Heart left ventricle (tissue), 16 donors: ENCODE measurements at regions not wholly inside any gene's neighbourhood (a gene's known extent, or its start where the extent isn't known, plus 50 kb on each side); places are given as distances from the start of the nearest gene placed in this dataset.
"Not testable (repeated sequence)": the region's sequence is repeated elsewhere in the genome, so short reads cannot be mapped to it uniquely, and the experiment has no call there.

ENCODE experiments used
- ATAC-seq, 4 donors: fragments of 200-7000 bp; cut with Tn5 transposase; one replicate each; pipeline ENCODE4 v1.9.1; 2020 to 2022; ENCODE audit warnings: moderate library complexity in 4 of 4, mild to moderate bottlenecking in 3 of 4, moderate number of reproducible peaks in 1 of 4
- DNase-seq, 5 donors: peaks; one replicate each; pipeline ENCODE4 v3.0.0-alpha.2; 2020
- H3K27ac ChIP-seq, 12 donors: fragments of 200-600 bp; sonication (generic) in 4 of 12; one replicate each; pipeline versions ENCODE4 v1.5.0 to v1.8.0; 2016 to 2022; ENCODE audit warnings: mild to moderate bottlenecking in 2 of 12
- H3K27me3 ChIP-seq, 9 donors: fragments of 200-600 bp; sonication (generic) in 2 of 9; one replicate each; pipeline versions ENCODE4 v1.5.1 to v1.8.0; 2016 to 2022; ENCODE audit warnings: mild to moderate bottlenecking in 3 of 9
- H3K36me3 ChIP-seq, 9 donors: fragments of 200-600 bp; sonication (generic) in 2 of 9; one replicate each; pipeline versions ENCODE4 v1.5.0 to v1.8.0; 2018 to 2022; ENCODE audit warnings: mild to moderate bottlenecking in 2 of 9
- H3K4me1 ChIP-seq, 12 donors: fragments of 200-600 bp; sonication (generic) in 4 of 12; one replicate each; pipeline versions ENCODE4 v1.5.0 to v1.8.0; 2016 to 2022; ENCODE audit warnings: mild to moderate bottlenecking in 3 of 12
- H3K4me3 ChIP-seq, 12 donors: fragments of 200-600 bp; sonication (generic) in 4 of 12; one replicate each; pipeline versions ENCODE4 v1.5.0 to v1.8.0; 2017 to 2022; ENCODE audit warnings: mild to moderate bottlenecking in 9 of 12, moderate library complexity in 4 of 12
- H3K9me3 ChIP-seq, 12 donors: fragments of 200-600 bp; sonication (generic) in 4 of 12; one replicate each; pipeline versions ENCODE4 v1.5.0 to v1.8.0; 2016 to 2022; ENCODE audit warnings: mild to moderate bottlenecking in 1 of 12
- CTCF ChIP-seq, 12 donors: fragments of 200-600 bp; sonication (generic) in 4 of 12; IDR thresholded peaks; one replicate each; pipeline versions ENCODE4 v1.5.0 to v1.8.0; 2018 to 2022; ENCODE audit warnings: antibody characterized with exemption in 12 of 12, mild to moderate bottlenecking in 5 of 12
- POLR2A ChIP-seq, 2 donors: fragments of 450-650 bp; IDR thresholded peaks; one replicate each; pipeline ENCODE4 v1.6.1; 2017; ENCODE audit warnings: antibody characterized with exemption in 2 of 2, mild to moderate bottlenecking in 2 of 2, moderate library complexity in 2 of 2
- WGBS, 4 donors: extraction: QIAGEN DNeasy Blood & Tissue Kit in 2 of 4; methylation state at CpG; one replicate each; pipeline versions ENCODE4 v1.1.5 to v1.1.7; 2013 to 2018; 5-methylcytosine and 5-hydroxymethylcytosine counted together
- intact Hi-C, 10 donors: fragments of 100-400 bp; cut with DNase I; formaldehyde crosslinking; loops; one replicate each; pipeline versions ENCODE4 v1.11.1 to v1.14.2; 2022
- donor health status: ischemic (EF 13 %, LVEDD 7.1; RV severe dilation, severe dysfunction).
- donor health status: healthy with polysubstance abuse.
- donor health status: DM: no; HTN: yes; CAD: no.
- donor health status: DM: no; HTN: no; CAD: no.
- donor health status: ischemic (EF 25% LVEDD 6.9; RV normal size, moderate dysfunction).
- donor health status: ischemic (EF 25% LVEDD 5.7; RV mildly dilated, moderate dysfunction).
- donor health status: healthy.
- donor health status: DM: yes; HTN: yes; CAD: no.
- donor health status: ischemic (EF 35%, LVEDD 5.7; RV mildly dilated, moderate dysfunction).
- donor health status: nonischemic (EF 11% LVEDD 7.7; RV severe dilation, severe dysfunction).
- donor health status: DM: yes; HTN: yes; CAD: no.
- donor health status: PGD.
- donor health status: ischemic (EF 29% LVEDD 5.4; RV normal size, mild dysfunction).
- donor health status: nonischemic (EF 23%, LVEDD 6.1; RV moderate dilation, normal function).

GRCh38 chr16:82281544-82281943 lies 111.5 kb upstream of the MPHOSPH6 start:
- Histone ChIP-seq H3K27ac (peak overlapping the region in 11 of 12 donors; percentile 24 to 89 (median 62)), H3K9me3 (peaks cover 0 to 5% (median 0%) of the 10 kb centered on the region in 12 donors), H3K4me3 (no peak overlapping the region), H3K36me3 (no peaks in the 10 kb centered on the region), H3K27me3 (no peaks in the 10 kb centered on the region), H3K4me1 (peaks cover 0 to 29% (median 11%) of the 10 kb centered on the region in 12 donors)
- DNase-seq = no peak
- WGBS, 4 donors = 32 to 50% (median 45%) methylated on average over 2 of the region's 2 CpGs
- peak in 3 of 4 donors; percentile 76 to 88 (median 88) for ATAC-seq
- intact Hi-C loops = loop anchor here in 1 of 10 donors (5.0 kb wide), 1 partner anchor 56 kb away; no protein-coding TSS in a partner anchor
- TF ChIP-seq POLR2A (IDR thresholded peaks at IDR 0.05) (no peak), CTCF (IDR thresholded peaks at IDR 0.05) (no peak)

GRCh38 chr16:82280867-82281266 lies 110.8 kb upstream of the MPHOSPH6 start:
- H3K4me1 ChIP-seq = peaks cover 0 to 29% (median 11%) of the 10 kb centered on the region in 12 donors
- H3K27ac ChIP-seq = peak overlapping the region in 11 of 12 donors; percentile 24 to 89 (median 62)

GRCh38 chr16:82275349-82275748 lies 105.3 kb upstream of the MPHOSPH6 start:
- intact Hi-C loops = not testable (repeated sequence)
- ATAC-seq = peak in 1 of 4 donors; percentile 53

More at GRCh38 chr16:82280867-82281266, 110.8 kb upstream of the MPHOSPH6 start:
- peak in 1 of 4 donors; percentile 38 for ATAC-seq
- no peak overlapping the region for H3K4me3 ChIP-seq
- TF ChIP-seq POLR2A (IDR thresholded peaks at IDR 0.05) (no peak), CTCF (IDR thresholded peaks at IDR 0.05) (no peak)
- no peaks in the 10 kb centered on the region for H3K27me3 ChIP-seq
- no peaks in the 10 kb centered on the region for H3K36me3 ChIP-seq
- H3K9me3 ChIP-seq = peaks cover 0 to 5% (median 0%) of the 10 kb centered on the region in 12 donors
- 55 to 70% (median 65%) methylated on average over 1 of the region's 1 CpG for WGBS, 4 donors
- intact Hi-C loops = loop anchor here in 1 of 10 donors (5.0 kb wide), 1 partner anchor 56 kb away; no protein-coding TSS in a partner anchor
- DNase-seq = no peak

GRCh38 chr16:82271636-82272035 lies 101.6 kb upstream of the MPHOSPH6 start:
- Histone ChIP-seq H3K4me1 (peaks cover 0 to 5% (median 0%) of the 10 kb centered on the region in 12 donors), H3K27ac (no peak overlapping the region), H3K36me3 (no peaks in the 10 kb centered on the region), H3K9me3 (no peaks in the 10 kb centered on the region), H3K4me3 (no peak overlapping the region), H3K27me3 (no peaks in the 10 kb centered on the region)
- intact Hi-C loops = no loop called here
- no peak for TF ChIP-seq POLR2A (IDR thresholded peaks at IDR 0.05)
- TF ChIP-seq CTCF (IDR thresholded peaks at IDR 0.05) = no peak
- DNase-seq (no peak), ATAC-seq (no peak)
- WGBS, 4 donors = 90 to 100% (median 94%) methylated on average over 1 of the region's 1 CpG

More at GRCh38 chr16:82275349-82275748, 105.3 kb upstream of the MPHOSPH6 start:
- not testable (repeated sequence) for H3K27ac ChIP-seq, H3K27me3 ChIP-seq, H3K4me1 ChIP-seq, H3K4me3 ChIP-seq, DNase-seq, H3K9me3 ChIP-seq, H3K36me3 ChIP-seq
- 45 to 58% (median 49%) methylated on average over 3 of the region's 3 CpGs for WGBS, 4 donors

GRCh38 chr16:82267675-82268074 lies 97.7 kb upstream of the MPHOSPH6 start:
- not testable (repeated sequence) for H3K36me3 ChIP-seq, DNase-seq, H3K9me3 ChIP-seq, H3K27me3 ChIP-seq, H3K4me3 ChIP-seq, H3K27ac ChIP-seq, ATAC-seq
- intact Hi-C loops = loop anchor here in 9 of 10 donors (5.0 to 10.0 kb wide), 8 partner anchors 187 to 1177 kb away; no protein-coding TSS in a partner anchor
- 51 to 66% (median 65%) methylated on average over 1 of the region's 1 CpG for WGBS, 4 donors
- H3K4me1 ChIP-seq = peaks cover 0 to 12% (median 0%) of the 10 kb centered on the region in 12 donors
